Liver (tissue), 8 donors: ENCODE measurements at regions not wholly inside any gene's neighbourhood (a gene's known extent, or its start where the extent isn't known, plus 50 kb on each side); places are given as distances from the start of the nearest gene placed in this dataset.

ENCODE experiments used
- DNase-seq: peaks from one replicate; pipeline ENCODE4 v3.0.0-alpha.2; 2017; ENCODE audit warnings: low spot score
- H3K27ac ChIP-seq, 2 donors: one replicate each; pipeline ENCODE4 v1.7.0; 2013; ENCODE audit warnings: inconsistent platforms in 2 of 2, low read length in 2 of 2, control low read depth in 1 of 2, low read depth in 1 of 2, mild to moderate bottlenecking in 1 of 2
- H3K27me3 ChIP-seq, 4 donors: one replicate each; pipeline versions ENCODE4 v1.6.1 to v1.7.0; 2013; ENCODE audit warnings: low read length in 3 of 4, inconsistent platforms in 1 of 4, mild to moderate bottlenecking in 1 of 4, moderate library complexity in 1 of 4; ENCODE audit not compliant: control insufficient read depth in 4 of 4, insufficient read depth in 4 of 4
- H3K36me3 ChIP-seq, 4 donors: one replicate each; pipeline versions ENCODE4 v1.6.1 to v1.7.0; 2013; ENCODE audit warnings: low read length in 3 of 4, mild to moderate bottlenecking in 3 of 4, low read depth in 1 of 4, moderate library complexity in 1 of 4; ENCODE audit not compliant: control insufficient read depth in 4 of 4, insufficient read depth in 3 of 4
- H3K4me1 ChIP-seq, 4 donors: one replicate each; pipeline versions ENCODE4 v1.6.1 to v1.7.0; 2013; ENCODE audit warnings: low read length in 3 of 4, mild to moderate bottlenecking in 3 of 4, moderate library complexity in 1 of 4; ENCODE audit not compliant: control insufficient read depth in 4 of 4, insufficient read depth in 4 of 4
- H3K4me3 ChIP-seq, 3 donors: one replicate each; pipeline versions ENCODE4 v1.6.1 to v1.7.0; 2013; ENCODE audit warnings: low read length in 3 of 3, control low read depth in 1 of 3, low read depth in 1 of 3, mild to moderate bottlenecking in 1 of 3
- H3K9ac ChIP-seq, 2 donors: one replicate each; pipeline ENCODE4 v1.7.0; 2013; ENCODE audit warnings: low read length in 2 of 2, mild to moderate bottlenecking in 2 of 2, moderate library complexity in 2 of 2, control low read depth in 1 of 2, low read depth in 1 of 2
- H3K9me3 ChIP-seq, 4 donors: one replicate each; pipeline versions ENCODE4 v1.6.1 to v1.7.0; 2013; ENCODE audit warnings: low read length in 3 of 4; ENCODE audit not compliant: control insufficient read depth in 4 of 4
- ATF3 ChIP-seq: IDR thresholded peaks from 2 replicates; pipeline ENCODE4 v1.6.1; 2016; ENCODE audit warnings: antibody characterized with exemption
- CTCF ChIP-seq: fragments of 150-350 bp; IDR thresholded peaks from 2 replicates; pipeline ENCODE4 v1.5.1; 2017; ENCODE audit warnings: improper control_type of control experiment, low read depth, low read length; ENCODE audit not compliant: missing input control
- EGR1 ChIP-seq, 2 donors: IDR thresholded peaks; 2 replicates each; pipeline ENCODE4 v1.6.1; 2016 to 2018; ENCODE audit warnings: antibody characterized with exemption in 2 of 2, low read depth in 2 of 2
- FOXA1 ChIP-seq: IDR thresholded peaks from 2 replicates; pipeline ENCODE4 v1.6.1; 2016; ENCODE audit warnings: antibody characterized with exemption
- FOXA2 ChIP-seq: IDR thresholded peaks from 2 replicates; pipeline ENCODE4 v1.6.1; 2016; ENCODE audit warnings: antibody characterized with exemption
- GABPA ChIP-seq, 2 donors: IDR thresholded peaks in 1 of 2; conservative IDR thresholded peaks in 1 of 2; 2 replicates each; pipeline ENCODE4 v1.6.1; 2016; ENCODE audit warnings: antibody characterized with exemption in 2 of 2, mild to moderate bottlenecking in 1 of 2, moderate library complexity in 1 of 2
- HNF4A ChIP-seq, 2 donors: conservative IDR thresholded peaks; 2 replicates each; pipeline ENCODE4 v1.6.1; 2016; ENCODE audit warnings: antibody characterized with exemption in 2 of 2, mild to moderate bottlenecking in 2 of 2
- HNF4G ChIP-seq: IDR thresholded peaks from 2 replicates; pipeline ENCODE4 v1.6.1; 2016; ENCODE audit warnings: antibody characterized with exemption
- JUND ChIP-seq, 2 donors: IDR thresholded peaks; 2 replicates each; pipeline ENCODE4 v1.6.1; 2016; ENCODE audit warnings: antibody characterized with exemption in 2 of 2
- MAX ChIP-seq: IDR thresholded peaks from 2 replicates; pipeline ENCODE4 v1.6.1; 2016; ENCODE audit warnings: antibody characterized with exemption
- NR2F2 ChIP-seq: IDR thresholded peaks from 2 replicates; pipeline ENCODE4 v1.6.1; 2016; ENCODE audit warnings: antibody characterized with exemption
- RAD21 ChIP-seq, 2 donors: IDR thresholded peaks; 2 replicates each; pipeline ENCODE4 v1.6.1; 2016; ENCODE audit warnings: antibody characterized with exemption in 2 of 2, mild to moderate bottlenecking in 2 of 2
- REST ChIP-seq: IDR thresholded peaks from 2 replicates; pipeline ENCODE4 v1.6.1; 2016; ENCODE audit warnings: antibody characterized with exemption, mild to moderate bottlenecking
- RXRA ChIP-seq, 2 donors: IDR thresholded peaks; 2 replicates each; pipeline ENCODE4 v1.6.1; 2017 to 2018; ENCODE audit warnings: antibody characterized with exemption in 2 of 2, mild to moderate bottlenecking in 1 of 2
- SP1 ChIP-seq: IDR thresholded peaks from 2 replicates; pipeline ENCODE4 v1.6.1; 2018; ENCODE audit warnings: antibody characterized with exemption, mild to moderate bottlenecking
- YY1 ChIP-seq: IDR thresholded peaks from 2 replicates; pipeline ENCODE4 v1.6.1; 2016; ENCODE audit warnings: antibody characterized with exemption, mild to moderate bottlenecking
- ZBTB33 ChIP-seq: IDR thresholded peaks from 2 replicates; pipeline ENCODE4 v1.6.1; 2016; ENCODE audit warnings: antibody characterized with exemption
- WGBS: extraction: QIAGEN DNeasy Blood & Tissue Kit; methylation state at CpG from one replicate; pipeline ENCODE4 v1.1.7; 2013; 5-methylcytosine and 5-hydroxymethylcytosine counted together
- donor health status: healthy.
- donor health status: healthy.
- donor health status: healthy.
- donor health status: healthy.
- donor health status: healthy.

GRCh38 chr21:20024741-20025140 is 973.5 kb upstream of the NCAM2 start:
- no peak for DNase-seq
- Histone ChIP-seq H3K4me1 (no peaks in the 10 kb centered on the region), H3K27me3 (no peaks in the 10 kb centered on the region), H3K9me3 (no peaks in the 10 kb centered on the region), H3K27ac (no peak overlapping the region), H3K4me3 (no peak overlapping the region), H3K36me3 (no peaks in the 10 kb centered on the region), H3K9ac (no peak overlapping the region)
- 84% methylated on average over 7 of the region's 7 CpGs for WGBS
- TF ChIP-seq RAD21 (IDR thresholded peaks at IDR 0.05) (no peak), NR2F2 (no peak), HNF4G (no peak), CTCF (no peak), ATF3 (no peak), MAX (no peak), SP1 (no peak), EGR1 (IDR thresholded peaks at IDR 0.05; ENCODE audit: low read depth in 2 of 2) (no peak), YY1 (no peak)

- no peak overlapping the region for H3K27ac ChIP-seq
- no peaks in the 10 kb centered on the region for H3K36me3 ChIP-seq
- DNase-seq, result no peak
- H3K4me3 ChIP-seq, result no peak overlapping the region
- no peaks in the 10 kb centered on the region for H3K4me1 ChIP-seq
- 93% methylated on average over 2 of the region's 2 CpGs for WGBS
- no peaks in the 10 kb centered on the region for H3K27me3 ChIP-seq
- no peak overlapping the region for H3K9ac ChIP-seq
- TF ChIP-seq ZBTB33, result no peak
- no peak for TF ChIP-seq FOXA1
- H3K9me3 ChIP-seq, result no peaks in the 10 kb centered on the region
Measured at GRCh38 chr21:20026543-20026942, 971.7 kb upstream of the NCAM2 start.

GRCh38 chr21:20030390-20030789 is 967.8 kb upstream of the NCAM2 start:
- H3K27me3 ChIP-seq, result no peaks in the 10 kb centered on the region
- 84% methylated on average over 4 of the region's 4 CpGs for WGBS
- H3K9ac ChIP-seq, result no peak overlapping the region
- H3K4me3 ChIP-seq, result no peak overlapping the region
- no peak overlapping the region for H3K27ac ChIP-seq
- no peaks in the 10 kb centered on the region for H3K36me3 ChIP-seq
- DNase-seq, result no peak
- no peaks in the 10 kb centered on the region for H3K9me3 ChIP-seq
- no peaks in the 10 kb centered on the region for H3K4me1 ChIP-seq
- TF ChIP-seq RXRA (IDR thresholded peaks at IDR 0.05), result no peak
- no peak for TF ChIP-seq ZBTB33
- no peak for TF ChIP-seq ATF3
- TF ChIP-seq RAD21 (IDR thresholded peaks at IDR 0.05), result no peak
- TF ChIP-seq MAX, result no peak
- TF ChIP-seq HNF4G, result no peak
- TF ChIP-seq JUND (IDR thresholded peaks at IDR 0.05), result no peak
- no peak for TF ChIP-seq FOXA2
- no peak for TF ChIP-seq GABPA (IDR thresholded peaks at IDR 0.05 in 1 of 2, conservative IDR thresholded peaks at IDR 0.05 in 1 of 2)
- TF ChIP-seq YY1, result no peak
- TF ChIP-seq HNF4A (conservative IDR thresholded peaks at IDR 0.05), result no peak
- no peak for TF ChIP-seq REST
